HepG2 (cell line): ENCODE measurements at regions not wholly inside any gene's neighbourhood (a gene's known extent, or its start where the extent isn't known, plus 50 kb on each side); places are given as distances from the start of the nearest gene placed in this dataset.

Source experiments
- ATAC-seq: fragments of 200-7000 bp; cut with Tn5 transposase; 3 replicates; pipeline ENCODE4 v1.9.1; 2020; ENCODE audit warnings: mild to moderate bottlenecking, moderate library complexity
- BruUV-seq: library from RNA; stranded (reverse); fragments of 400-500 nt; replicated peaks from 2 replicates; lab custom pipeline; 2021; lab: Mats Ljungman, UMichigan
- CTCF ChIA-PET: fragments of 300-600 bp; formaldehyde crosslinking; extraction: SDS; loops from one replicate; lab custom pipeline; 2021; ENCODE audit warnings: low total read pairs, inconsistent platforms, low intra/inter-chr PET ratio; lab: Yijun Ruan, JAX
- POLR2A ChIA-PET: fragments of 350-600 bp; sonication (Branson Sonifier 250); formaldehyde crosslinking; loops from one replicate; lab custom pipeline; 2020; ENCODE audit warnings: antibody characterized with exemption, inconsistent platforms; lab: Yijun Ruan, JAX
- DNase-seq: peaks from one replicate; pipeline ENCODE4 v3.0.0-alpha.2; 2015; ENCODE audit warnings: low spot score
- FAIRE-seq: peaks from 3 replicates; lab custom pipeline; 2011; peaks lifted over from hg19 to GRCh38; lab: Jason Lieb, UNC
- H2AFZ ChIP-seq: one replicate; pipeline ENCODE4 v1.6.1; 2011; ENCODE audit warnings: low read length, inconsistent platforms
- H3K27ac ChIP-seq: fragments of 300-600 bp; 3 replicates; pipeline ENCODE4 v1.8.0; 2011; ENCODE audit warnings: mixed run types, mild to moderate bottlenecking, mixed read lengths, low read length, inconsistent platforms; ENCODE audit not compliant: insufficient read depth; ENCODE audit errors: extremely low read length
- H3K27me3 ChIP-seq, 2 experiments: fragments of 200-600 bp in 1 of 2; 2 replicates in 1 of 2; 3 replicates in 1 of 2; pipeline versions ENCODE4 v1.6.0 to v1.8.0; 2011; ENCODE audit warnings: low read length in 2 of 2, mild to moderate bottlenecking in 2 of 2, moderate library complexity in 2 of 2, inconsistent platforms in 1 of 2; ENCODE audit not compliant: insufficient read depth in 2 of 2, control insufficient read depth in 1 of 2
- H3K36me3 ChIP-seq, 2 experiments: fragments of 200-600 bp in 1 of 2; replicated peaks in 1 of 2; 2 replicates in 1 of 2; 3 replicates in 1 of 2; pipeline versions ENCODE4 v1.5.1 to v1.8.0; 2011; ENCODE audit warnings: low read length in 2 of 2, inconsistent platforms in 1 of 2; ENCODE audit not compliant: insufficient read depth in 2 of 2, control insufficient read depth in 1 of 2
- H3K4me1 ChIP-seq: 2 replicates; pipeline ENCODE4 v1.5.1; 2012; ENCODE audit warnings: low read length, inconsistent platforms; ENCODE audit not compliant: insufficient read depth
- H3K4me2 ChIP-seq: 2 replicates; pipeline ENCODE4 v1.6.0; 2011; ENCODE audit warnings: low read depth, low read length, inconsistent platforms
- H3K4me3 ChIP-seq, 3 experiments: fragments of 200-600 bp in 1 of 3; sonication (generic), shearing (Covaris generic) in 1 of 3; replicated peaks in 1 of 3; 2 replicates each; pipeline ENCODE4 v1.5.1; 2011 to 2016; ENCODE audit warnings: low read length in 3 of 3, inconsistent platforms in 2 of 3, low read depth in 2 of 3, mild to moderate bottlenecking in 2 of 3, control low read depth in 1 of 3, mixed read lengths in 1 of 3; ENCODE audit not compliant: insufficient read depth in 1 of 3
- H3K79me2 ChIP-seq: one replicate; pipeline ENCODE4 v1.6.1; 2011; ENCODE audit warnings: low read length, inconsistent platforms; ENCODE audit not compliant: insufficient read depth
- H3K9ac ChIP-seq: 2 replicates; pipeline ENCODE4 v1.6.0; 2011; ENCODE audit warnings: mild to moderate bottlenecking, low read depth, low read length, inconsistent platforms; ENCODE audit not compliant: insufficient read depth
- H3K9me3 ChIP-seq: 2 replicates; pipeline ENCODE4 v1.5.1; 2012; ENCODE audit warnings: mild to moderate bottlenecking, low read length
- H4K20me1 ChIP-seq: 2 replicates; pipeline ENCODE4 v1.6.0; 2011; ENCODE audit warnings: inconsistent platforms, mild to moderate bottlenecking, low read length, moderate library complexity; ENCODE audit not compliant: insufficient read depth
- ARNT ChIP-seq: fragments of 450-650 bp; IDR thresholded peaks from 2 replicates; pipeline ENCODE4 v1.6.1; 2017
- SUZ12 ChIP-seq: fragments of 150-350 bp; IDR thresholded peaks from 2 replicates; pipeline ENCODE4 v1.6.1; 2014; ENCODE audit warnings: low read depth, low read length
- ZBTB8A ChIP-seq: sonication (generic); formaldehyde crosslinking; IDR thresholded peaks from 2 replicates; pipeline ENCODE4 v1.4.0; 2020; ENCODE audit warnings: mild to moderate bottlenecking, low read depth, missing genetic modification reagents, borderline replicate concordance
- ZNF138 ChIP-seq: sonication (generic); formaldehyde crosslinking; IDR thresholded peaks from 2 replicates; pipeline ENCODE4 v1.5.0; 2020; ENCODE audit warnings: mild to moderate bottlenecking, low read depth, missing genetic modification reagents
- ZNF446 ChIP-seq: sonication (generic); formaldehyde crosslinking; IDR thresholded peaks from 2 replicates; pipeline ENCODE4 v1.5.0; 2020; ENCODE audit warnings: mild to moderate bottlenecking, missing genetic modification reagents
- ZNF563 ChIP-seq: sonication (generic); formaldehyde crosslinking; IDR thresholded peaks from 2 replicates; pipeline ENCODE4 v1.8.0; 2022; ENCODE audit warnings: mild to moderate bottlenecking, moderate library complexity, missing genetic modification reagents
- ZNF629 ChIP-seq: sonication (generic); formaldehyde crosslinking; conservative IDR thresholded peaks from 2 replicates; pipeline ENCODE4 v1.5.0; 2020; ENCODE audit warnings: missing genetic modification reagents
- WGBS: methylation state at CpG from one replicate; pipeline ENCODE4 v1.1.6; 2017; ENCODE audit warnings: low lambda C conversion rate; 5-methylcytosine and 5-hydroxymethylcytosine counted together
- in situ Hi-C: cut with HindIII; loops from 2 replicates; pipeline ENCODE4 v1.10.0; 2017; ENCODE audit warnings: low pct_unique_long_range_greater_than_20kb; ENCODE audit not compliant: extremely low pct_ligation_motif_present
- intact Hi-C: fragments of 100-400 bp; cut with micrococcal nuclease; formaldehyde crosslinking; loops from one replicate; pipeline ENCODE4 v1.10.0; 2022; ENCODE audit not compliant: unreplicated experiment
- TF ChIP-seq, protein P1 (sequence below): sonication (generic); formaldehyde crosslinking; IDR thresholded peaks from 2 replicates; pipeline ENCODE4 v1.5.1; 2020; ENCODE audit warnings: missing genetic modification reagents, mild to moderate bottlenecking, borderline replicate concordance
- TF ChIP-seq, protein P2 (sequence below): sonication (generic); formaldehyde crosslinking; IDR thresholded peaks from 2 replicates; pipeline ENCODE4 v1.4.0; 2020; ENCODE audit warnings: missing genetic modification reagents
- TF ChIP-seq, protein P3 (sequence below): sonication (generic); formaldehyde crosslinking; conservative IDR thresholded peaks from 2 replicates; pipeline ENCODE4 v1.4.0; 2020; ENCODE audit warnings: mild to moderate bottlenecking, missing genetic modification reagents, moderate library complexity

DNA sequence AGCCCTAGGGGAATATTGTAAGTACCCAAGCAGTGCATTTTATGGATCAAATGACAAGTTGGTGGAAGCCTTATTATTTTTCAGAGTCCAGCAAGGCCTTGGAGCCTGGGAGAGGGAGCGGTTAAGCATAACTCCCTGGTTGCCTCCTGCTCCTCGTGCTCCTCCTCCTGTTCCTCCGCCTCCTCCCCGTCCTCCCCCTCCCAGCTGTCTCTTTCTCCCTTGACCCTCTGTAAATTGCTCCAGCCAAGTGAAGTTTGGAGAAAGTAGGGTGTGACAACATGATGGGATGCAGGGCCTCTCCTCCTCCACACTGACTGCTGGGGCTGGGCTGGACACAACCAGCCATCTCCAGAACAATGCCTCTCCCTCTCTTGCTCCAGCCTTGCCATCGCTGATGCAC lies 586.9 kb downstream of the CCDC171 start:
- intact Hi-C loops, result no loop called here
- Histone ChIP-seq H3K4me2 (no peak overlapping the region), H3K9ac (no peak overlapping the region), H3K4me3 (no peak overlapping the region), H3K27ac (no peak overlapping the region), H2AFZ (no peak overlapping the region), H3K9me3 (no peaks in the 10 kb centered on the region), H3K27me3 (peaks cover 0 to 7% of the 10 kb centered on the region in 2 experiments; a peak in 2 of 5 replicates), H3K36me3 (no peaks in the 10 kb centered on the region), H4K20me1 (no peaks in the 10 kb centered on the region), H3K4me1 (no peaks in the 10 kb centered on the region), H3K79me2 (no peaks in the 10 kb centered on the region)
- in situ Hi-C loops, result loop anchor here (25.0 kb wide), 1 partner anchor 252 kb away; no protein-coding TSS in a partner anchor
- no peak for FAIRE-seq
- ChIA-PET CTCF (no interaction called here), POLR2A (no interaction called here)
- DNase-seq, result no peak
- TF ChIP-seq, protein P1, sequence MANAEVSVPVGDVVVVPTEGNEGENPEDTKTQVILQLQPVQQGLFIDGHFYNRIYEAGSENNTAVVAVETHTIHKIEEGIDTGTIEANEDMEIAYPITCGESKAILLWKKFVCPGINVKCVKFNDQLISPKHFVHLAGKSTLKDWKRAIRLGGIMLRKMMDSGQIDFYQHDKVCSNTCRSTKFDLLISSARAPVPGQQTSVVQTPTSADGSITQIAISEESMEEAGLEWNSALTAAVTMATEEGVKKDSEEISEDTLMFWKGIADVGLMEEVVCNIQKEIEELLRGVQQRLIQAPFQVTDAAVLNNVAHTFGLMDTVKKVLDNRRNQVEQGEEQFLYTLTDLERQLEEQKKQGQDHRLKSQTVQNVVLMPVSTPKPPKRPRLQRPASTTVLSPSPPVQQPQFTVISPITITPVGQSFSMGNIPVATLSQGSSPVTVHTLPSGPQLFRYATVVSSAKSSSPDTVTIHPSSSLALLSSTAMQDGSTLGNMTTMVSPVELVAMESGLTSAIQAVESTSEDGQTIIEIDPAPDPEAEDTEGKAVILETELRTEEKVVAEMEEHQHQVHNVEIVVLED (CRISPR knock-in tag), result no peak
- 39% methylated on average over 5 of the region's 5 CpGs for WGBS
- no TSS peak for BruUV-seq
- ATAC-seq, result no peak

DNA sequence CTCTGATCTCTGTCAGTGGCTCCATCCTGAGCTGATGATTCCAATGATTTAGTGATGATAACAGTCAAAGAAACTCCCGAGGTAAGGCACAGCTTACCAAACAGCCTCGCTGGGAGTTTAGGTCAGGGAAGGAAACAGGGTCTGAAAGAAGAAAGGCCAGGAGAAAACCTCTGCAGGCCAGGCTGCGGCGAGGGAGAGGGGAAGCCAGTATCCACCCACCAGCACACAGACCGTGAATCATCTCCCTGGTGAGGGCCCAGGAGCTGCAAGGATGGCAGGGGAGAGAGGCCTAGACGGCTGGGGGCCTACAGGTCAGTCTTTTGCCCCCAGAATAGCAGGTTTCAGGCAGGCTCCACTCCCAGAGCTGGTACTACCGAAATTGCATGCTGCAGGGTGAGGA lies 590.5 kb downstream of the CCDC171 start:
- no peaks in the 10 kb centered on the region for H3K79me2 ChIP-seq
- H3K4me2 ChIP-seq, result no peak overlapping the region
- H3K27me3 ChIP-seq, result peaks cover 0 to 7% of the 10 kb centered on the region in 2 experiments; a peak in 2 of 5 replicates
- no peak overlapping the region for H3K4me3 ChIP-seq
- H4K20me1 ChIP-seq, result no peaks in the 10 kb centered on the region
- POLR2A ChIA-PET, result no interaction called here
- no TSS peak for BruUV-seq
- H3K9me3 ChIP-seq, result no peaks in the 10 kb centered on the region
- no peaks in the 10 kb centered on the region for H3K4me1 ChIP-seq
- CTCF ChIA-PET, result no interaction called here
- H2AFZ ChIP-seq, result no peak overlapping the region
- intact Hi-C loops, result no loop called here
- in situ Hi-C loops, result loop anchor here (25.0 kb wide), 1 partner anchor 256 kb away; no protein-coding TSS in a partner anchor
- no peak overlapping the region for H3K27ac ChIP-seq
- no peak for ATAC-seq
- H3K9ac ChIP-seq, result no peak overlapping the region
- DNase-seq, result no peak
- no peaks in the 10 kb centered on the region for H3K36me3 ChIP-seq
- WGBS, result 24% methylated on average over 6 of the region's 7 CpGs
- no peak for FAIRE-seq
- no peak for TF ChIP-seq ZBTB8A
- TF ChIP-seq ZNF563 (CRISPR knock-in tag), result no peak
- TF ChIP-seq, protein P2, sequence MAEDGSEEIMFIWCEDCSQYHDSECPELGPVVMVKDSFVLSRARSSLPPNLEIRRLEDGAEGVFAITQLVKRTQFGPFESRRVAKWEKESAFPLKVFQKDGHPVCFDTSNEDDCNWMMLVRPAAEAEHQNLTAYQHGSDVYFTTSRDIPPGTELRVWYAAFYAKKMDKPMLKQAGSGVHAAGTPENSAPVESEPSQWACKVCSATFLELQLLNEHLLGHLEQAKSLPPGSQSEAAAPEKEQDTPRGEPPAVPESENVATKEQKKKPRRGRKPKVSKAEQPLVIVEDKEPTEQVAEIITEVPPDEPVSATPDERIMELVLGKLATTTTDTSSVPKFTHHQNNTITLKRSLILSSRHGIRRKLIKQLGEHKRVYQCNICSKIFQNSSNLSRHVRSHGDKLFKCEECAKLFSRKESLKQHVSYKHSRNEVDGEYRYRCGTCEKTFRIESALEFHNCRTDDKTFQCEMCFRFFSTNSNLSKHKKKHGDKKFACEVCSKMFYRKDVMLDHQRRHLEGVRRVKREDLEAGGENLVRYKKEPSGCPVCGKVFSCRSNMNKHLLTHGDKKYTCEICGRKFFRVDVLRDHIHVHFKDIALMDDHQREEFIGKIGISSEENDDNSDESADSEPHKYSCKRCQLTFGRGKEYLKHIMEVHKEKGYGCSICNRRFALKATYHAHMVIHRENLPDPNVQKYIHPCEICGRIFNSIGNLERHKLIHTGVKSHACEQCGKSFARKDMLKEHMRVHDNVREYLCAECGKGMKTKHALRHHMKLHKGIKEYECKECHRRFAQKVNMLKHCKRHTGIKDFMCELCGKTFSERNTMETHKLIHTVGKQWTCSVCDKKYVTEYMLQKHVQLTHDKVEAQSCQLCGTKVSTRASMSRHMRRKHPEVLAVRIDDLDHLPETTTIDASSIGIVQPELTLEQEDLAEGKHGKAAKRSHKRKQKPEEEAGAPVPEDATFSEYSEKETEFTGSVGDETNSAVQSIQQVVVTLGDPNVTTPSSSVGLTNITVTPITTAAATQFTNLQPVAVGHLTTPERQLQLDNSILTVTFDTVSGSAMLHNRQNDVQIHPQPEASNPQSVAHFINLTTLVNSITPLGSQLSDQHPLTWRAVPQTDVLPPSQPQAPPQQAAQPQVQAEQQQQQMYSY (CRISPR knock-in tag), result no peak
- no peak for TF ChIP-seq ZNF138
- TF ChIP-seq ZNF629 (CRISPR knock-in tag), result no peak
- TF ChIP-seq SUZ12, result no peak
- no peak for TF ChIP-seq ZNF446 (CRISPR knock-in tag)
- TF ChIP-seq, protein P3, sequence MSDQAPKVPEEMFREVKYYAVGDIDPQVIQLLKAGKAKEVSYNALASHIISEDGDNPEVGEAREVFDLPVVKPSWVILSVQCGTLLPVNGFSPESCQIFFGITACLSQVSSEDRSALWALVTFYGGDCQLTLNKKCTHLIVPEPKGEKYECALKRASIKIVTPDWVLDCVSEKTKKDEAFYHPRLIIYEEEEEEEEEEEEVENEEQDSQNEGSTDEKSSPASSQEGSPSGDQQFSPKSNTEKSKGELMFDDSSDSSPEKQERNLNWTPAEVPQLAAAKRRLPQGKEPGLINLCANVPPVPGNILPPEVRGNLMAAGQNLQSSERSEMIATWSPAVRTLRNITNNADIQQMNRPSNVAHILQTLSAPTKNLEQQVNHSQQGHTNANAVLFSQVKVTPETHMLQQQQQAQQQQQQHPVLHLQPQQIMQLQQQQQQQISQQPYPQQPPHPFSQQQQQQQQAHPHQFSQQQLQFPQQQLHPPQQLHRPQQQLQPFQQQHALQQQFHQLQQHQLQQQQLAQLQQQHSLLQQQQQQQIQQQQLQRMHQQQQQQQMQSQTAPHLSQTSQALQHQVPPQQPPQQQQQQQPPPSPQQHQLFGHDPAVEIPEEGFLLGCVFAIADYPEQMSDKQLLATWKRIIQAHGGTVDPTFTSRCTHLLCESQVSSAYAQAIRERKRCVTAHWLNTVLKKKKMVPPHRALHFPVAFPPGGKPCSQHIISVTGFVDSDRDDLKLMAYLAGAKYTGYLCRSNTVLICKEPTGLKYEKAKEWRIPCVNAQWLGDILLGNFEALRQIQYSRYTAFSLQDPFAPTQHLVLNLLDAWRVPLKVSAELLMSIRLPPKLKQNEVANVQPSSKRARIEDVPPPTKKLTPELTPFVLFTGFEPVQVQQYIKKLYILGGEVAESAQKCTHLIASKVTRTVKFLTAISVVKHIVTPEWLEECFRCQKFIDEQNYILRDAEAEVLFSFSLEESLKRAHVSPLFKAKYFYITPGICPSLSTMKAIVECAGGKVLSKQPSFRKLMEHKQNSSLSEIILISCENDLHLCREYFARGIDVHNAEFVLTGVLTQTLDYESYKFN (CRISPR knock-in tag), result no peak
- TF ChIP-seq ARNT, result no peak
